Left ventricle myocardium inferior (tissue), 1 donor: ENCODE measurements at regions not wholly inside any gene's neighbourhood (a gene's known extent, or its start where the extent isn't known, plus 50 kb on each side); places are given as distances from the start of the nearest gene placed in this dataset.

Experiments
- DNase-seq: peaks from one replicate; pipeline ENCODE4 v3.0.0-alpha.2; 2020
- H3K27ac ChIP-seq: fragments of 200-600 bp; replicated peaks from 2 replicates; pipeline ENCODE4 v1.8.0; 2021
- H3K27me3 ChIP-seq: fragments of 200-600 bp; 2 replicates; pipeline ENCODE4 v1.8.0; 2021; ENCODE audit warnings: low read depth
- H3K36me3 ChIP-seq: fragments of 200-600 bp; 2 replicates; pipeline ENCODE4 v1.8.0; 2021
- H3K4me1 ChIP-seq: fragments of 200-600 bp; 2 replicates; pipeline ENCODE4 v1.8.0; 2021
- H3K4me3 ChIP-seq: fragments of 200-600 bp; 2 replicates; pipeline ENCODE4 v1.8.0; 2021; ENCODE audit warnings: mild to moderate bottlenecking, moderate library complexity
- H3K9me3 ChIP-seq: fragments of 200-600 bp; replicated peaks from 2 replicates; pipeline ENCODE4 v1.8.0; 2021
- intact Hi-C: fragments of 100-400 bp; cut with micrococcal nuclease; formaldehyde crosslinking; loops from one replicate; pipeline ENCODE4 v1.11.0; 2022
- TF ChIP-seq, protein P1 (sequence below): fragments of 200-600 bp; IDR thresholded peaks from 2 replicates; pipeline ENCODE4 v1.8.0; 2021; ENCODE audit warnings: antibody characterized with exemption, mild to moderate bottlenecking, borderline replicate concordance
- donor health status: DM: no; HTN: yes; CAD: no; lungs with severe emphysema.

DNA sequence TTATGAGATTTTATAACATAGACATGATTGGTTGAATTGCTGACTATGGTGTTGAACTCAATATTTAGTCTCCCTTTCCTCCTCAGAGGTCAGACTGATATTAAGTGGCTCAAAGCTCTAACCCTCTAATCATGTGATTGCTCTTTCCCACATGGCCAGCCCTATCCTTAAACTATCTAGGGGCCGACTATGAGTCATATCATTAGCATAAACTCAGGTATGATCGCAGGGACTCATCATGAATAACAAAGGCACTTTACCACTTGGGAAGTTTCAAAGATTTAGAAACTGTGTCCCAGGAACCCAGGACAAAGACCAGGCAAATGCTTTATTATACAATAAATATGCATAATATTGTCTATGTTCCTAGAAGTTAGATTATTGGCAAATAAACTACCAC, 894.6 kb upstream of the NEGR1 start:
- no peaks in the 10 kb centered on the region for H3K36me3 ChIP-seq
- no peak for DNase-seq
- intact Hi-C loops: no loop called here
- no peaks in the 10 kb centered on the region for H3K27me3 ChIP-seq
- H3K4me3 ChIP-seq: no peak overlapping the region
- TF ChIP-seq, protein P1, sequence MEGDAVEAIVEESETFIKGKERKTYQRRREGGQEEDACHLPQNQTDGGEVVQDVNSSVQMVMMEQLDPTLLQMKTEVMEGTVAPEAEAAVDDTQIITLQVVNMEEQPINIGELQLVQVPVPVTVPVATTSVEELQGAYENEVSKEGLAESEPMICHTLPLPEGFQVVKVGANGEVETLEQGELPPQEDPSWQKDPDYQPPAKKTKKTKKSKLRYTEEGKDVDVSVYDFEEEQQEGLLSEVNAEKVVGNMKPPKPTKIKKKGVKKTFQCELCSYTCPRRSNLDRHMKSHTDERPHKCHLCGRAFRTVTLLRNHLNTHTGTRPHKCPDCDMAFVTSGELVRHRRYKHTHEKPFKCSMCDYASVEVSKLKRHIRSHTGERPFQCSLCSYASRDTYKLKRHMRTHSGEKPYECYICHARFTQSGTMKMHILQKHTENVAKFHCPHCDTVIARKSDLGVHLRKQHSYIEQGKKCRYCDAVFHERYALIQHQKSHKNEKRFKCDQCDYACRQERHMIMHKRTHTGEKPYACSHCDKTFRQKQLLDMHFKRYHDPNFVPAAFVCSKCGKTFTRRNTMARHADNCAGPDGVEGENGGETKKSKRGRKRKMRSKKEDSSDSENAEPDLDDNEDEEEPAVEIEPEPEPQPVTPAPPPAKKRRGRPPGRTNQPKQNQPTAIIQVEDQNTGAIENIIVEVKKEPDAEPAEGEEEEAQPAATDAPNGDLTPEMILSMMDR: no peak
- no peak overlapping the region for H3K27ac ChIP-seq
- no peaks in the 10 kb centered on the region for H3K9me3 ChIP-seq
- no peaks in the 10 kb centered on the region for H3K4me1 ChIP-seq

DNA sequence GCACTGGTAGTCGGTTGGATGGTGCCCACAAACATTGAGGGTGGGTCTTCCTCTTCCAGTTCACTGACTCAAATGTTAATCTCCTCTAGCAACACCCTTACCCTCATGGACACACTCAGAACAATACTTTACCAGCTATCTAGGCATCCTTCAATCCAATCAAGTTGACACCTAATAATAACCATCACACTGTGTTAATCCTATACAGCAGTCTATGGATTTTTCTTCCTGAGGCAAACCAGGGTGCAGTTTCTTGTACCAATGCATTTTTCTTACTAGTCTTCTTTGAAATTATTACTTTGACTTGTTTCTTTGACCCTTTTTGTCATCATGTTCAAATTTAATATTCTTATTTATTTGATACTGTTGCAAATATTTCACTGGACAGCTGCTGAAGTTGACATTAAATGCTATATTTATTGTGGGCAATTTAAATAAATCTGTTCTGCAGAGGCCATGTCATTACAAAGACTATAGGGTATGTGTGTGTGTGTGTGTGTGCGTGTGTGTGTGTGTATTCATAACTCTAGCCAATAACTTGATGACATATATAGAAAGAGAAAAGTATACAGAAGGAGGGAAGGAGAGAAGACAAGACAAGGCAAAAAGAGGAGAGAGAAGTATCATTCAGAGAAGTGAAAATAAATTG, 884.8 kb upstream of the NEGR1 start:
- no peak for DNase-seq
- intact Hi-C loops: no loop called here
- TF ChIP-seq, protein P1: no peak

DNA sequence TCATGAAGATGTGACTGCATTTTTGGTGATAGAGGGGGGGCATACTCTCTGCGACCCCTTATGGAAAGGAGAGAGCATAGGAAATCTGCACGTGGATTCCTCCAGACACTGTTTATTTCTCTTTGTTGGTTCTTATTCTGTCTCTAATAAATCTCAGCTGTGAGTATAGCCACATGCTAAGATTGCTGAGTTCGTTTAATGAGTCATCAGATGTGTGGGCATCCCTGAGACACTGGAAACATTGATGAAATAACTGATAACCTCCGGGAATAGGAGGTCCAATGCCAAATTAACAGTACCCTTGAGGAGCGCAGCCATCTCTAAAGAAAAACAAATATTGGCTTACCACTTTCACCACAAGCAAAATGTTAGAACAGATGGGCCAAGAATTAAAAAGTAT, 880.2 kb upstream of the NEGR1 start:
- no peaks in the 10 kb centered on the region for H3K4me1 ChIP-seq
- TF ChIP-seq, protein P1: no peak
- no peak overlapping the region for H3K27ac ChIP-seq
- no peak for DNase-seq
- no peak overlapping the region for H3K4me3 ChIP-seq
- H3K9me3 ChIP-seq: no peaks in the 10 kb centered on the region
- intact Hi-C loops: no loop called here
- no peaks in the 10 kb centered on the region for H3K27me3 ChIP-seq
- no peaks in the 10 kb centered on the region for H3K36me3 ChIP-seq

More for the DNA sequence above, 884.8 kb upstream of the NEGR1 start:
- Histone ChIP-seq H3K27me3 (no peaks in the 10 kb centered on the region), H3K4me3 (no peak overlapping the region), H3K36me3 (no peaks in the 10 kb centered on the region), H3K9me3 (no peaks in the 10 kb centered on the region), H3K27ac (no peak overlapping the region), H3K4me1 (no peaks in the 10 kb centered on the region)

DNA sequence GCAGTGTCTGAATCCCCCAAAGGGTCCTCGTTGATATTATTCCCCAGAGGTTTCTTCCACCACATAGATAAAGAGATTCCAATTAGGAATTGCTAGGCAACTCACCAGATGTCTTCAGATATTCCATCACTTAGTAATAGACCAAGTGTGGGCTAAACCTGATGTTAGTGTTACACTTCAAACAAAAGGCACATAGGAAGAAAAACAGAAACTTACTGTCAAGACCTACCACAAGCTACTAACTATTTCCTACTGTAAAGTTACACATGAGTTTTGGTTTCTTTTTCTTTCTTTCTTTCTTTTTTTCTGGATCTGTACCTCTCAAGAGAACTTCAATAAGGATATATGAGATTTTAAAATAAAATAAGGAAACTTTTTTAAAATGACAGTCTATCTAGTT, 879.1 kb upstream of the NEGR1 start:
- intact Hi-C loops: no loop called here
- Histone ChIP-seq H3K4me1 (no peaks in the 10 kb centered on the region), H3K4me3 (no peak overlapping the region), H3K27ac (no peak overlapping the region), H3K36me3 (no peaks in the 10 kb centered on the region), H3K9me3 (no peaks in the 10 kb centered on the region), H3K27me3 (no peaks in the 10 kb centered on the region)
- no peak for DNase-seq
- TF ChIP-seq, protein P1: no peak

DNA sequence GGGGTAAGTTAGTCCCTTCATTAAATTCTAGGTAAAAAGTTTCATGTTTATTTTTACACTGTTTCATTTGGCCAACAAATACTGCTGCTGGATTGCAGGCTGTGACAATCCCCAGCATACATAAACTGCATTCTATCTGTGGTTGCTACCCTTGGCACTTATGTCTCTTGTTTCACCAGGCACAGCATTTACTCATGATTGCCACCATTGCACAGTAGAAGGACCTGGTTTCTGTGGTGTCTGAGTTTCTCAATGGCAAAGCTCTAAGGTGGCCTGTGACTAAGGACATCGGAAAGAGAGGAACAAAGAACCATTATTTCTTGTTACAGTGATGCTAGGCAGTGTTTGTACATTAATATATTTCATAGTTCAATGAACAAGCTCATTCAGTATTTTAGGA, 878.4 kb upstream of the NEGR1 start:
- TF ChIP-seq, protein P1: no peak
- Histone ChIP-seq H3K4me1 (no peaks in the 10 kb centered on the region), H3K27me3 (no peaks in the 10 kb centered on the region), H3K36me3 (no peaks in the 10 kb centered on the region), H3K27ac (no peak overlapping the region), H3K9me3 (no peaks in the 10 kb centered on the region), H3K4me3 (no peak overlapping the region)
- intact Hi-C loops: no loop called here
- no peak for DNase-seq
